IPS-11a (cell line): ENCODE measurements at regions not wholly inside any gene's neighbourhood (a gene's known extent, or its start where the extent isn't known, plus 50 kb on each side); places are given as distances from the start of the nearest gene placed in this dataset.

ENCODE experiments used
- H3K4me3 ChIP-seq: one replicate; pipeline ENCODE4 v1.5.1; 2013; ENCODE audit warnings: low read depth, low read length, control low read depth

GRCh38 chr11:122323754-122324421 is 207.9 kb upstream of the BLID start:
- no peak overlapping the region for H3K4me3 ChIP-seq

DNA sequence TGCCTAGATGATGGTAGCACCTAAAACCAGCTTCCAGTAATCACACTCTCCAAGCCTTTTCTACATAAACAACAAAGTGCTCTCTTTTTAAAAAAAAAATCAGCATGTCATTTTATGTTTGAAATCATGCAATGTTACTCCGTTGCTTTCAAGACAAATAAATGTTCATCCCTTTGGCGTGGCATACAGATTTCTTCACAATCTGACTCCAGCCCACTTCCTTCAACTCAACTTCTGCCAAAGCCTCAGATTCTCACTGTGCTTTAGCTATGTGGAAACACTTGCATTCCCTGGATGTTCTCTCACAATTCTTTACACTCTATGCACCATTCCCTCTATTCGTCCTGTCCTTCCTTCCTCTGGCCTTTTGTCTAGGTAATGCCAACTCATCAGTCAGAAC is 206.3 kb upstream of the BLID start:
- H3K4me3 ChIP-seq, result no peak overlapping the region

DNA sequence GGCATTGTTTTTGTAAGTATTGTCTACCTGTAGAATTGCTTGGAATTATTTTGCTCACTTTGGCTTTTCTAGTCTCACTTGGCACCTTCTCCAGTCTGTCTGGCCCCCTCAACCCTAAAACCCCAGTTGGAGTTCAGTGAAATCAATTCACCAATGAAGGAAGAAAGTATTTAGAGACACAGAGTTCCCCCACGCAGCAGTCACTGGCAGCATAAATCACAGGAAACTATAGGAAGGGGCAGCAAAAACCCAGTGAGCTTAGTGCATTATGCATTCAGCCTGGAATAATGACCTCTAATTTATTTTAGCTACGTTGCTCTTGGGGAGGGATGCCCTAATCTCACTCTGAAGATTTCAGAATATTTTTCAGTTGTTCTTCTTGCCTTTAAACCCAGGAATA is 204.7 kb upstream of the BLID start:
- H3K4me3 ChIP-seq, result no peak overlapping the region

GRCh38 chr11:122319691-122320620 is 203.9 kb upstream of the BLID start:
- H3K4me3 ChIP-seq, result no peak overlapping the region

GRCh38 chr11:122319085-122319484 is 203.1 kb upstream of the BLID start:
- no peak overlapping the region for H3K4me3 ChIP-seq

GRCh38 chr11:122317305-122317704 is 201.3 kb upstream of the BLID start:
- H3K4me3 ChIP-seq, result no peak overlapping the region

DNA sequence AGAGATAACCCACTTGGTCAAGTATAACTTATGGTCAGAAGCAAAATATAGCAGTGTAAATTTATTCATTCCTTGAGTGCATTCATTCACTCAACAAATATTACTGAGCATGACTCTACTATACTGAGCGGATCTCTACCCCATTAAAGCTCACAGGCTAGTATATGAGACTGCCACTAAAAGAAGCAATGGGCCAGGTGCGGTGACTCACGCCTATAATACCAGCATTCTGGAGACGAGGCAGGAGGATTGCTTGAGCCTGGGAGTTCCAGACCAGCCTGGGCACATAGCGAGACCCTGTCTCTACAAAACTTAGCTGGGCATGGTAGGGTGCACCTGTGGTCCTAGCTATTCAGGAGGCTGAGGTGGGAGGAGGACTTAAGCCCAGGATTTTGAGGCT is 197.6 kb upstream of the BLID start:
- no peak overlapping the region for H3K4me3 ChIP-seq

- H3K4me3 ChIP-seq, result no peak overlapping the region
Observed at GRCh38 chr11:122311216-122311755, 195.3 kb upstream of the BLID start.

- H3K4me3 ChIP-seq, result no peak overlapping the region
Observed at GRCh38 chr11:122310766-122311165, 194.8 kb upstream of the BLID start.

DNA sequence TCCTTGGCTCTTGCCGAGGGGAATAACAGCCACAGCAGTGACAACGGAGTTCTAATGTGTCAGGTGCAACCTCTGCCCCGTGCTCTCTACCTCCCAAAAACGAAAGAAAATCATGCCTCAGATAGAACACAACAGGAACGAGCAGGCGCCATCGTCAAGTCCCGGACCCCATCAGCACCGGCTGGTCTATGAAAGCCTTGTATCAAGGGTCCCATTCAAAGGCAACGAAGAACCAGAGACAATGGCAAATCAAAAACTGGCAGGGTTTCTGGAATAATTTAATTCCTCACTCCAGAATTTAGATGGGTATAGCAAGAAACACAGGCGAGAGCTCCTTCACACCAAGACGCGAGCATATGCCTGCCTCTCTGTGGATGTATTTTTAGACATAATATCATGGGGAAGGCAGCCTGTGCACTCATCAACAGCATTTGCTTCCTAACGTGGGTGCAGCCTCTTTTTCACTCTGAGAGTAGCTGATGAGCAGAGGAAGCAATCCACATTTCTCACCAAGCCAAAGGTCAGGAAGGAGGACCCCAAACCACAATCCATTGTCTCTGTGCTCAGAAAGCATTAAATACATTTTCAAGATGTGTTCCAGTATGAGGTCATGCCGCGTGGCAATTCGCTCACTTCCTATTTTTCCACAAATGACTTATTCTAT is 193.4 kb upstream of the BLID start:
- no peak overlapping the region for H3K4me3 ChIP-seq

GRCh38 chr11:122308226-122308625 is 192.2 kb upstream of the BLID start:
- H3K4me3 ChIP-seq, result no peak overlapping the region

- no peak overlapping the region for H3K4me3 ChIP-seq
Observed at GRCh38 chr11:122307476-122308035, 191.5 kb upstream of the BLID start.

GRCh38 chr11:122306831-122307391 is 190.9 kb upstream of the BLID start:
- H3K4me3 ChIP-seq, result no peak overlapping the region

- no peak overlapping the region for H3K4me3 ChIP-seq
Observed at GRCh38 chr11:122305426-122306320, 189.7 kb upstream of the BLID start.

DNA sequence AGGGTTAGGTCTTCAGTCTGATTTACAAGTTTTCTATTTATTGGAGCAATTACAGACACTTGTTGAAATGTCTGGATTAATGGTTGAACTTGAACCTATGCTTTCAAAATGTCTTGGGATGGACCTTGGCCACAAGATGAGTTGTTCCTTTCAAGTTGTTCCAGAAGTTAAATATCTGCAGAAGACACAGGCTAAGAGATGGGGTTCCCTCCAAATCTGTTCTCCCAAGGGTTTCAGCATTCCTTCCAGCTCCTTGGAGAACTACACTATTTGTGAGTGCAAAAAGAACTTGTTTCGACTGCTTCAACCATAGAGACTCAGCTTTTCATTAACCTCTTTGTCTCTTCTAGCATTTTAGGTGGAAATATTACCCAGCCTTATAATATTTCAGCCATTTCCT is 189.0 kb upstream of the BLID start:
- H3K4me3 ChIP-seq, result no peak overlapping the region

DNA sequence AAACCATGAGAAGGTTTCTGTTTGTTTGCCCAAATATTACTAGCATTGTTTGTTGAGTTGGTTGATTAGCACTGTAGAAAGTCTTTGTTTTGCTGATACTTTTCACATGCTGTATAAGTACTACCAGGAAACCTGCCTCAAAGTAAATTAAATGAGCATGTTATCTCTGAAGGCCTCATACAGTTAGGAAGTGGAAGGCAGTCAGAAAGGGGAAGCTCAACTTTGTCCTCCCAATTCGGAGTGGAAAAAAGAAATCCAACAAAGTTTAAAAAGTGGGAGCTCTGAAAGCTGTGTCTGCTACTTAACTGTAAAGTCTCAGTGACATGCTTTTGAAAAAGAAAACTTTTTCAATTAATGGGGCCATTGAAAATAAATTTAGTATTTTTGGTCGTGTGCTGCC is 188.3 kb upstream of the BLID start:
- H3K4me3 ChIP-seq, result no peak overlapping the region

DNA sequence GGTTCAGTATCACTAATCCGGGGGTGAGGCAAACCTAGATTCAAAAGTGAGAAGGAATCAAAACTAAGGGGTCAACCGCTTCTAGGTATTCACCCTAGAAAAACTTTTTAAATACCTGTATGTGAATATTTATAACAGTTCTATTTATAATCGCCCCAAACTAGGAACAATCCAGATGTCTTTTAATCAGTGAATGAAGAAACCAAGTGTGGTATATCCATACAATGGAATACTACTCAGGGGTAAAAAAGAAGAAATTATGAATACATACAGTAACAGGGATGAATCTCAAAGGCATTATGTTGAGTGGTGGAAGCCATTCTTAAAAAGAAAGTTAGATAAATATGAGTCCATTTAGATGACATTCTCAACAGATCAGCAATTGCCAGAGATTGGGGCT is 178.0 kb upstream of the BLID start:
- no peak overlapping the region for H3K4me3 ChIP-seq

GRCh38 chr11:122293296-122294023 is 177.4 kb upstream of the BLID start:
- H3K4me3 ChIP-seq, result no peak overlapping the region

DNA sequence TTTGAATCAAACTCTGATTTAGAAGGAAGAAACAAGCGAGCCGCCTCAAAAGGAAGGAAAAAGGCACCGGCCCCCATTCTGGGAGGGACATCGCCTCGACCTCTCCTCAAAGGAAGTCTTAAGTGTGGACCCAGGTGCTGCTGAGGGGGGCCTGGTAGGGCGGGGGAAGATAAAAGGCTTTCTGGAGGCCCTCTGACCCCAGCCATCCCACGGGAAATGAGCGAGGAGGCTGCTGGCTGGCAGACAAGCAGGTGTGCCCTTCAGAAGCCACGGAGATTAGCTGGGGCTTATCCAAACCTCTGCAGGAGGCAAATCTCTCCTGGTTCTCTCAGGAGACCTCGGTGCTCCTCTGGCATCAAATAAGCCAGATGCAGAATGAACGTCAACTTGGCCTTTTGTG is 171.4 kb upstream of the BLID start:
- no peak overlapping the region for H3K4me3 ChIP-seq
